ENCODE measurements at regions not wholly inside any gene's neighbourhood (a gene's known extent, or its start where the extent isn't known, plus 50 kb on each side); places are given as distances from the start of the nearest gene placed in this dataset.

DNA sequence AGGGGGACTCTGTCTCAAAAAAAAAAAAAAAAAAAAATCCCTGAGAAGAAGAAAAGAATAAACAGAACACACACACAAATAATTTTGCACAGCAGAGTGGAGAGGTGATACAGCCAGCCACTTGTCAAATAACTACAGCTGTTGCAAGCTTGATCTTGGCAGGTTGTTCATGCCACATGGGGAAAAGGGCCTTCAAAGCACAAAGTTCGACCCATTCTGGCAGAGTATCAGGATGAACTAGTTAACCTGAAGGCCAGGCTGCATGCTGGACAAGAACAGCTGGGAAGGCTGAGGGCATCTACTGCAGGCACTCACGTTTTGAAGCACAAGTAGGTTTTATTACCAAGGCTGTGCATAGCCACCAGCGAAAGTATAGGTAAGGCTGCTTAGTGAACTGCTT, 104.1 kb downstream of the KCTD15 start:
- Histone ChIP-seq H3K9me3 (ENCODE audit: low read depth) (no peaks in the 10 kb centered on the region), H3K27me3 (no peaks in the 10 kb centered on the region), H3K36me3 (no peaks in the 10 kb centered on the region), H3K4me1 (ENCODE audit: low read depth) (no peaks in the 10 kb centered on the region), H3K27ac (no peak overlapping the region), H3K4me3 (no peak overlapping the region)
- TF ChIP-seq, protein P1, sequence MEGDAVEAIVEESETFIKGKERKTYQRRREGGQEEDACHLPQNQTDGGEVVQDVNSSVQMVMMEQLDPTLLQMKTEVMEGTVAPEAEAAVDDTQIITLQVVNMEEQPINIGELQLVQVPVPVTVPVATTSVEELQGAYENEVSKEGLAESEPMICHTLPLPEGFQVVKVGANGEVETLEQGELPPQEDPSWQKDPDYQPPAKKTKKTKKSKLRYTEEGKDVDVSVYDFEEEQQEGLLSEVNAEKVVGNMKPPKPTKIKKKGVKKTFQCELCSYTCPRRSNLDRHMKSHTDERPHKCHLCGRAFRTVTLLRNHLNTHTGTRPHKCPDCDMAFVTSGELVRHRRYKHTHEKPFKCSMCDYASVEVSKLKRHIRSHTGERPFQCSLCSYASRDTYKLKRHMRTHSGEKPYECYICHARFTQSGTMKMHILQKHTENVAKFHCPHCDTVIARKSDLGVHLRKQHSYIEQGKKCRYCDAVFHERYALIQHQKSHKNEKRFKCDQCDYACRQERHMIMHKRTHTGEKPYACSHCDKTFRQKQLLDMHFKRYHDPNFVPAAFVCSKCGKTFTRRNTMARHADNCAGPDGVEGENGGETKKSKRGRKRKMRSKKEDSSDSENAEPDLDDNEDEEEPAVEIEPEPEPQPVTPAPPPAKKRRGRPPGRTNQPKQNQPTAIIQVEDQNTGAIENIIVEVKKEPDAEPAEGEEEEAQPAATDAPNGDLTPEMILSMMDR (IDR thresholded peaks at IDR 0.05; ENCODE audit: low read depth, low read length), result no peak
- no peak for DNase-seq (ENCODE audit: low read depth in 1 of 2, low spot score in 1 of 2)

DNA sequence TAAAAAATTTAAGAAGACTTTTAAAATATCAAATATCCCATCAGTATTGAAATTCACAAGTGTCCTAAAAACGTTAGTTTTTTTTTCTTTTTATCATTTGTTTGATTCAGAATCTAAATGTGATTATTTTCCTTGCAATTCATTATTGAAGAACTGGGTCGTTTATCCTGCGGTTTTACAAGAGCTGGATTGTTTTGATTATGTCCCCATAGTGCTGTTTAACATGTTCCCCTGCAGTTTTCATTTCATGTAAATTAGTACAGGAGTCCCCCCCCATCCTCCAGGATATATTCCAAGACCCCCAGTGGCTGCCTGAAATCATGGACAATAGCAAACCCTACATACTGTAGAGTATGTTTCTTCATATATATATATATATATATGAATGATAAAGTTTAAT, 105.7 kb downstream of the KCTD15 start:
- Histone ChIP-seq H3K36me3 (no peaks in the 10 kb centered on the region), H3K9me3 (ENCODE audit: low read depth) (no peaks in the 10 kb centered on the region), H3K4me3 (no peak overlapping the region), H3K4me1 (ENCODE audit: low read depth) (no peaks in the 10 kb centered on the region), H3K27me3 (no peaks in the 10 kb centered on the region), H3K27ac (no peak overlapping the region)
- no peak for DNase-seq (ENCODE audit: low read depth in 1 of 2, low spot score in 1 of 2)
- TF ChIP-seq, protein P1 (IDR thresholded peaks at IDR 0.05; ENCODE audit: low read depth, low read length), result no peak

DNA sequence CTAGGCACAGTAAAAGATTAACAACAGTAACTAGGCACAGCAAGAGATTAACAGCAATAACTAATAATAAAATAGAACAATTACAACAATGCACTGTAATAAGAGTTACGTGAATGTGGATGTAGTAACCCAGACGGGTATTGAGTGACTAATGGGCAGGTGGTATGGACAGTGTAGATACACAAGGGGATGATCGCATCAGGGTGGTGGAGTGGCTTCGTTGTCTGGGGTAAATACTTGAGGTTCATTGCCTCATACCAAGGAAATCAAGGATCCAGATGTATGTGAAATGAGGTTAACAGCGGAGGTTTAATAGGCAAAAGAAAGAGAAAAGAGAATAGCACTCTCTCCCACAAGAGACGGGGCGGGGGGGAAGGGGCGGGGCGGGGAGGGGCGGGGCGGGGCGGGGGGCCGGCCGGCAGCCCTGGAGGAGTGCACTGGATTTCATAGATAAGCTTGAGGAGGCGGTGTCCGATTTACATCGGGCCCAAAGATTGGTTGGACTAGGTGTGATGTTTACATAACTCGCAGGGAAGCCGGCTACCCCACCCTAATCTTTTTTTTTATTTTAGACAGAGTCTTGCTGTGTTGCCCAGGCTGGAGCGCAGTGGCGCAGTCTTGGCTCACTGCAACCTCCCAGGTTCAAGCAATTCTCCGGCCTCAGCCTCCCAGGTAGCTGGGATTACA, 106.3 kb downstream of the KCTD15 start:
- no peaks in the 10 kb centered on the region for H3K4me1 ChIP-seq (ENCODE audit: low read depth)
- H3K9me3 ChIP-seq (ENCODE audit: low read depth), result no peaks in the 10 kb centered on the region
- no peak overlapping the region for H3K4me3 ChIP-seq
- no peak for DNase-seq (ENCODE audit: low read depth in 1 of 2, low spot score in 1 of 2)
- no peak overlapping the region for H3K27ac ChIP-seq
- no peaks in the 10 kb centered on the region for H3K27me3 ChIP-seq
- TF ChIP-seq, protein P1 (IDR thresholded peaks at IDR 0.05; ENCODE audit: low read depth, low read length), result no peak
- no peaks in the 10 kb centered on the region for H3K36me3 ChIP-seq

GRCh38 chr19:33903489-33903850, 106.8 kb downstream of the KCTD15 start:
- Histone ChIP-seq H3K27ac (no peak overlapping the region), H3K4me3 (no peak overlapping the region), H3K9me3 (ENCODE audit: low read depth) (no peaks in the 10 kb centered on the region), H3K36me3 (no peaks in the 10 kb centered on the region), H3K27me3 (no peaks in the 10 kb centered on the region), H3K4me1 (ENCODE audit: low read depth) (no peaks in the 10 kb centered on the region)
- TF ChIP-seq, protein P1 (IDR thresholded peaks at IDR 0.05; ENCODE audit: low read depth, low read length), result no peak
- no peak for DNase-seq (ENCODE audit: low read depth in 1 of 2, low spot score in 1 of 2)

- Histone ChIP-seq H3K4me1 (ENCODE audit: low read depth) (no peaks in the 10 kb centered on the region), H3K36me3 (no peaks in the 10 kb centered on the region), H3K27ac (no peak overlapping the region), H3K4me3 (no peak overlapping the region), H3K27me3 (no peaks in the 10 kb centered on the region), H3K9me3 (ENCODE audit: low read depth) (no peaks in the 10 kb centered on the region)
- peak; percentile 33 to 52 for DNase-seq (ENCODE audit: low read depth in 1 of 2, low spot score in 1 of 2)
- TF ChIP-seq, protein P1 (IDR thresholded peaks at IDR 0.05; ENCODE audit: low read depth, low read length), result no peak
Observed at GRCh38 chr19:33904681-33905080, 108.0 kb downstream of the KCTD15 start.
